IgD-negative memory B cell (primary cell): ENCODE measurements at regions not wholly inside any gene's neighbourhood (a gene's known extent, or its start where the extent isn't known, plus 50 kb on each side); places are given as distances from the start of the nearest gene placed in this dataset.

Source experiments
- H3K27ac Mint-ChIP-seq, 3 donors: one replicate each; pipeline ENCODE4 v1.8.0; 2020 to 2022; ENCODE audit warnings: mild to moderate bottlenecking in 3 of 3, mixed read lengths in 3 of 3, moderate library complexity in 1 of 3
- H3K27me3 Mint-ChIP-seq: one replicate; pipeline ENCODE4 v1.8.0; 2021; ENCODE audit warnings: mixed read lengths
- H3K36me3 Mint-ChIP-seq: one replicate; pipeline ENCODE4 v1.8.0; 2020; ENCODE audit warnings: mild to moderate bottlenecking, mixed read lengths
- H3K4me1 Mint-ChIP-seq, 3 donors: one replicate each; pipeline ENCODE4 v1.8.0; 2020 to 2022; ENCODE audit warnings: mixed read lengths in 3 of 3, mild to moderate bottlenecking in 1 of 3
- H3K4me3 Mint-ChIP-seq, 4 donors: one replicate each; pipeline ENCODE4 v1.8.0; 2020 to 2022; ENCODE audit warnings: mild to moderate bottlenecking in 4 of 4, mixed read lengths in 4 of 4, moderate library complexity in 3 of 4
- H3K9me3 Mint-ChIP-seq, 3 donors: one replicate each; pipeline ENCODE4 v1.8.0; 2020 to 2021; ENCODE audit warnings: mixed read lengths in 3 of 3, mild to moderate bottlenecking in 1 of 3

DNA sequence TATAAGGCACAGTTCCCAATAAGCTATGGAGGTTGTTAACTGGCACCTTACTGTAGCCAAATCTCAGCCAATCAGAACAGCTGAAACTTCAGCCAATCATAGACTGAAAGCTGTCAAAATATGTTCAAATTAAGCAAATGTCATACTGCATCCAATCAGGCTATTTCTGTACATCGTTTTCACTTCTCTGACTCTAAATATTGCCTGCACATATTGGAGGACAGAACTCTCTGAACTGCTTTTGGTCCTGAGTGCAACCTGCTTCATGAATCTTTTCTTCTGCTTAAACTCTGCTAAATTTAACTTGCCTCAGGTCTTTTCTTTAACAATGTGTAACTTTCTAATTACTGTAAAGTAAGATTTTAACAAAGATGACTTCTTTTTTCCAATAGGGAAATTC is 1198.9 kb upstream of the PCDH7 start:
- no peak overlapping the region for H3K4me3 Mint-ChIP-seq
- no peaks in the 10 kb centered on the region for H3K4me1 Mint-ChIP-seq
- no peaks in the 10 kb centered on the region for H3K36me3 Mint-ChIP-seq
- peaks cover 4 to 8% (median 5%) of the 10 kb centered on the region in 3 donors for H3K9me3 Mint-ChIP-seq
- no peaks in the 10 kb centered on the region for H3K27me3 Mint-ChIP-seq
- H3K27ac Mint-ChIP-seq: no peak overlapping the region

GRCh38 chr4:29536745-29537144 is 1183.4 kb upstream of the PCDH7 start:
- H3K27me3 Mint-ChIP-seq: no peaks in the 10 kb centered on the region
- no peak overlapping the region for H3K4me3 Mint-ChIP-seq
- H3K27ac Mint-ChIP-seq: no peak overlapping the region
- H3K4me1 Mint-ChIP-seq: no peaks in the 10 kb centered on the region
- no peaks in the 10 kb centered on the region for H3K36me3 Mint-ChIP-seq
- H3K9me3 Mint-ChIP-seq: peaks cover 3 to 4% (median 3%) of the 10 kb centered on the region in 3 donors

- H3K9me3 Mint-ChIP-seq: peaks cover 0 to 3% (median 2%) of the 10 kb centered on the region in 3 donors
- H3K36me3 Mint-ChIP-seq: no peaks in the 10 kb centered on the region
- H3K27me3 Mint-ChIP-seq: no peaks in the 10 kb centered on the region
- H3K27ac Mint-ChIP-seq: no peak overlapping the region
- no peak overlapping the region for H3K4me3 Mint-ChIP-seq
- no peaks in the 10 kb centered on the region for H3K4me1 Mint-ChIP-seq
These were observed 1181.1 kb upstream of the PCDH7 start for GRCh38 chr4:29538889-29539646.

DNA sequence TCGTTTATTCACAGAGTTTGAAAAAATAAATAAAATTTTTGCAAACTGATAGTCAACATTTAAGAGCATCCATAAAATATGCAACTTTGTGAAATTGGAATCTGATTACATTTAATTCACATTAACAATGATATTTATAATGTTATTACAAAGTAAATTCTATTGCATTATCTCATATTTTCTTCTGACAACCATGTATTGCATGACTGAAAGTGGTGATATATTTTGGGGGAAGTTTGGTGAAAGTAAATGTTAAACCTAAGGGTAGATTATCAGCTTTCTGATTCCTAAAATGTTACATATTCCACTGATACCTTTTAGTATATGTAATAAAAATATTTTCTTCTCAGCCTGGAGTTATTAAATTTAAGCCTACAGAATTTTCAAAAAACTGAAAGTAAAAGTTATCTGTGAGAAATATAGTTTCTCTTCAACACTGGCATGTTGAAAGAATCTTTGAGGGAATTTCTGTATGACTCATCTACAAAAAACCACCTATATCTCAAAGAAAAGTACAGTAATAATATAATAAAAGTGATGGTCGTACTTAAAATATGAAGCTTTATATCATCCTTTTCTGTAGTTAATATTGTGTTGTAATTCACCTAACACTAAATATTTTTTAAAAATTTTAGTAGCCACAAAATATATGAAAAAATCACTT is 1179.6 kb upstream of the PCDH7 start:
- Mint-ChIP-seq H3K4me1 (no peaks in the 10 kb centered on the region), H3K4me3 (no peak overlapping the region), H3K27me3 (no peaks in the 10 kb centered on the region), H3K36me3 (no peaks in the 10 kb centered on the region), H3K27ac (no peak overlapping the region), H3K9me3 (peaks cover 0 to 3% (median 2%) of the 10 kb centered on the region in 3 donors)

DNA sequence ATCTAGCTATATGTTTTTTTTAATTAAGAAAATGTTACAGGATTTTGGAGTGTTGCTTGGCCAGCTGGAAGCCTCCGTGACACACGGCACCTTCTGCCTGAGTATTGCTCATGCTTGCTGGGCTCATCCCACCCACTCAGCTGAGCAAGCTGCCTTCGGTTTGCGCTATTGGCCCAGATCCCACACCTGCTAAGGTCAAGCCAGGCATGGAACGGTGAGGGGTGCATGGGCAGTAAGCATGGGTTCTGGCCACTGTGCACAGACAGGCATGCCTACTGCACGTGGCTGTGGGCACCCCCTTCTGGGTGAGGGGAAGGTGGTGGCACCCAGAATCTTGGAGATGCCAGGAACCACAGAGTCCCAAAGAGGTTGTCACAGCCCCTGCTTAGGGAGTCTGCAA is 1178.4 kb upstream of the PCDH7 start:
- Mint-ChIP-seq H3K27ac (no peak overlapping the region), H3K4me1 (no peaks in the 10 kb centered on the region), H3K4me3 (no peak overlapping the region), H3K36me3 (no peaks in the 10 kb centered on the region), H3K27me3 (no peaks in the 10 kb centered on the region), H3K9me3 (peaks cover 0 to 3% (median under 1%) of the 10 kb centered on the region in 3 donors)

GRCh38 chr4:29549342-29549741 is 1170.8 kb upstream of the PCDH7 start:
- no peaks in the 10 kb centered on the region for H3K27me3 Mint-ChIP-seq
- no peak overlapping the region for H3K27ac Mint-ChIP-seq
- H3K36me3 Mint-ChIP-seq: no peaks in the 10 kb centered on the region
- H3K4me3 Mint-ChIP-seq: no peak overlapping the region
- no peaks in the 10 kb centered on the region for H3K4me1 Mint-ChIP-seq
- H3K9me3 Mint-ChIP-seq: peaks cover 0 to 9% (median 2%) of the 10 kb centered on the region in 3 donors

DNA sequence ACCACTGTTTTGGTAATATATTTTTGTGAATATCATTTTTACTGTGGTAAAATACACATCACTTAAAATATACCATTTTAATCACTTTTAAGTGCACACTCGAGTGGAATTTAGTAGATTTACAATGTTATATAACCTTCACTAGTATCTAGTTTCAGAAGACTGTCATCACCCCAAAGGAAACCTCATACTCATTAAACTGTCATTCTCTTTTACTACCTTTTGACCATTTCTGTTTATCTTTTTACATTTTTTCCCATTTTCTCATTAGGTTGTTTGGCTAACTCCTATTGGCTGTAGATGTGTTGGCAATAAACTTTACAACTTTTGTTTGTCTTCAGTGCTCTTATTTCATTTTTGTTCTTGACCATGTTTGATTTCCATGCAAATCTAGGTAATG is 1168.3 kb upstream of the PCDH7 start:
- Mint-ChIP-seq H3K4me1 (no peaks in the 10 kb centered on the region), H3K27me3 (no peaks in the 10 kb centered on the region), H3K9me3 (peaks cover 1 to 9% (median 2%) of the 10 kb centered on the region in 3 donors), H3K36me3 (no peaks in the 10 kb centered on the region), H3K4me3 (no peak overlapping the region), H3K27ac (no peak overlapping the region)

DNA sequence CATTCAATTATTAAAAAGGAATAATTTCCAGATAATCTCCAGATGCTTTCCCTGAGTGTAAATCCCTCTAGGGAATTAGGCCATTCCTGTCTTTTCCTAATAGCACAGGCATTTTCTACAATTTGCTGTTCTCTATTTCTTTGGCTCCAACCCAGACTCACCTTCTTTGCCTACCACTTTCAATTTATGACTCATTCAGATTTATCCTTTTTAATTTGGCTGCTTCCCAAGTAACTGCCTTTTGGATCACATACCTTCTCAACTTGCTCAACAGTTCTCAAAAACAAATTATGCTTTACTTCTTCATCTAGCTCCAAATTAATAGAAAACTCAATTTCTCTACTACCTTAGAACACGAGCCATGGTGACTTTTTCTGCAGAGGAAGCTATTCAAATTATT is 1166.3 kb upstream of the PCDH7 start:
- Mint-ChIP-seq H3K4me1 (no peaks in the 10 kb centered on the region), H3K27me3 (no peaks in the 10 kb centered on the region), H3K4me3 (no peak overlapping the region), H3K9me3 (peaks cover under 1 to 2% (median 1%) of the 10 kb centered on the region in 3 donors), H3K27ac (no peak overlapping the region), H3K36me3 (no peaks in the 10 kb centered on the region)

- no peak overlapping the region for H3K4me3 Mint-ChIP-seq
- H3K9me3 Mint-ChIP-seq: peaks cover 0 to 4% (median 0%) of the 10 kb centered on the region in 3 donors
These were observed 1161.4 kb upstream of the PCDH7 start for GRCh38 chr4:29558789-29559188.

DNA sequence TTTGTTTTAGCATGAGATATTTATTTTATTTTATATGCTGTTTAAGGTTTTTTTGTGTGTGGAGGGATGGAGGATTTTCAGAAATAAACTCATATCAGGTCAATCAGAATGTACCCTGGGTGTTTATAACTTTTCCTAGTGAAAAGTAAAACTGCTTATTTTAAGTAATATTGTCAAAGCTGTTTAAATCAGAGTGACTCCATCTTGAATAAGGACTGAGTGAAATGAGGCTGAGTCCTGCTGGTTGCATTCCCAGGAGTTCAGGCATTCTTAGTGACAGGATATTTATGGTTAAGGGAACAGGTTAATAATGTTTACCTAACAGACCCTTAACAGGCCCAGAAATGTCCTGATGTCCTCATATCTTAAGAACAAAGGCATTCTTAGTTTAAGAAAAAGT is 1160.9 kb upstream of the PCDH7 start:
- Mint-ChIP-seq H3K4me1 (no peaks in the 10 kb centered on the region), H3K9me3 (peaks cover 0 to 4% (median 0%) of the 10 kb centered on the region in 3 donors), H3K27me3 (no peaks in the 10 kb centered on the region), H3K27ac (no peak overlapping the region), H3K36me3 (no peaks in the 10 kb centered on the region), H3K4me3 (no peak overlapping the region)

More at GRCh38 chr4:29558789-29559188, 1161.4 kb upstream of the PCDH7 start:
- H3K36me3 Mint-ChIP-seq: no peaks in the 10 kb centered on the region
- H3K4me1 Mint-ChIP-seq: no peaks in the 10 kb centered on the region
- H3K27me3 Mint-ChIP-seq: no peaks in the 10 kb centered on the region
- H3K27ac Mint-ChIP-seq: no peak overlapping the region

DNA sequence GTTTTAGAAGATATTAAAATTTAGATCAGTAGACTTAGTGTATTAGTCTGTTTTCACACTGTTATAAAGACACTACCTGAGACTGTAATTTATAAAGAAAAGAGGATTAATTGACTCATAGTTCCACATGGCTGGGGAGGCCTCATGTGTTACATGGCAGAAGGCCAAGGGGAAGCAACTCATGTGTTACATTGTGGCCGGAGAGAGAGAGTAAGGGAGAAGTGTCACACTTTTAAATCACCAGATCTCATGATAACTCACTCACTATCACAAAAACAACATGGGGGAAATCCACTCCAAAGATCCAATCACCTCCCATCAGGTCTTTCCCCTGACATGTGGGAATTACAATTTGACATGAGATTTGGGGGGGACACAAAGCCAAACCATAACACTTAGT is 1159.7 kb upstream of the PCDH7 start:
- Mint-ChIP-seq H3K27me3 (no peaks in the 10 kb centered on the region), H3K27ac (no peak overlapping the region), H3K4me1 (no peaks in the 10 kb centered on the region), H3K9me3 (peaks cover 0 to 2% (median 2%) of the 10 kb centered on the region in 3 donors), H3K36me3 (no peaks in the 10 kb centered on the region), H3K4me3 (no peak overlapping the region)

- no peak overlapping the region for H3K27ac Mint-ChIP-seq
- no peak overlapping the region for H3K4me3 Mint-ChIP-seq
- H3K27me3 Mint-ChIP-seq: no peaks in the 10 kb centered on the region
- H3K4me1 Mint-ChIP-seq: no peaks in the 10 kb centered on the region
- no peaks in the 10 kb centered on the region for H3K36me3 Mint-ChIP-seq
- H3K9me3 Mint-ChIP-seq: peaks cover 0 to 2% (median 2%) of the 10 kb centered on the region in 3 donors
These were observed 1154.9 kb upstream of the PCDH7 start for GRCh38 chr4:29565256-29565655.

DNA sequence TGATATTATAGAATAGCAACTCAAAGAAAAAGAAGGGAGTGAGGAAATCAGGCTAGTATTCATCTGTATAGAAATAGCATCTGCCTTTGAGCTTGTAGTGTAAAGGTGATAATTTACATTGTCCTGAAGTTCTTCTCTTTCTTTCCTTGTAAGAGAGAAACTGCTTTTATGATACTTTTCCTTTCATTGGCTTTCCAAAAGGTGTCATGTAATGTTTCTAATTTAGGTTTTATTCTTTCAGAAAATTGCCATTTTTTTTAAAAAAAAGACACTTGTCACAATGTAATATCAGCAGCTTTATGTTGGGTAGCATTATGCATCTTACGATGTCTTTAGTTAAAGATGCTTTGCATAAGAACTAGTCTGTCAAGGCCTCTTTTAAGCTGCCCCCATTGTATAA is 1153.8 kb upstream of the PCDH7 start:
- peaks cover 0 to 2% (median 0%) of the 10 kb centered on the region in 3 donors for H3K9me3 Mint-ChIP-seq
- H3K4me3 Mint-ChIP-seq: no peak overlapping the region
- no peak overlapping the region for H3K27ac Mint-ChIP-seq
- no peaks in the 10 kb centered on the region for H3K36me3 Mint-ChIP-seq
- no peaks in the 10 kb centered on the region for H3K4me1 Mint-ChIP-seq
- H3K27me3 Mint-ChIP-seq: no peaks in the 10 kb centered on the region

- Mint-ChIP-seq H3K4me3 (no peak overlapping the region), H3K9me3 (peaks cover 2 to 3% (median 2%) of the 10 kb centered on the region in 3 donors), H3K36me3 (no peaks in the 10 kb centered on the region), H3K27me3 (no peaks in the 10 kb centered on the region), H3K4me1 (no peaks in the 10 kb centered on the region), H3K27ac (no peak overlapping the region)
These were observed 1148.8 kb upstream of the PCDH7 start for GRCh38 chr4:29571322-29571721.

DNA sequence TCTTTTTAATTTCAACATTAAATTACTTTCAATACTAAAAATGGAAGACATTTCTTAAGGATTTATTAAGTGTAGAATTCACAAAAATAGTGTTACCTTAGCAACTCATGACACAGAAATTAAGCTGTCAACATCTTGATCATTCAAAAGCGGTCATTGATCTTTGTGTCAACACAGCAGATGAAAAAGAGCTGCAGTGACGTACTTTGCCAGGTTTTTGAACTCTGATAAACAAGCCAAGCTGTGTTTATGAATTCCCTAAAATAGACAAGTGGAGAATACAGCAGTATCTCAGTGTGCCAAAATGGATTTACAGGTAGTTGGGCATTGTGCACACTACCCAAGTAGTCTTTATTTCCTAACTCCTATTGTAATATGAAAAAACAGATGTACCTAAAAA is 1141.8 kb upstream of the PCDH7 start:
- H3K27ac Mint-ChIP-seq: no peak overlapping the region
- H3K4me3 Mint-ChIP-seq: no peak overlapping the region
- peaks cover 0 to 9% (median 3%) of the 10 kb centered on the region in 3 donors for H3K9me3 Mint-ChIP-seq

GRCh38 chr4:29581457-29581856 is 1138.7 kb upstream of the PCDH7 start:
- H3K4me3 Mint-ChIP-seq: no peak overlapping the region
- no peak overlapping the region for H3K27ac Mint-ChIP-seq
- H3K27me3 Mint-ChIP-seq: no peaks in the 10 kb centered on the region
- no peaks in the 10 kb centered on the region for H3K4me1 Mint-ChIP-seq
- H3K9me3 Mint-ChIP-seq: peaks cover 1 to 9% (median 2%) of the 10 kb centered on the region in 3 donors
- H3K36me3 Mint-ChIP-seq: no peaks in the 10 kb centered on the region

More for the DNA sequence above, 1141.8 kb upstream of the PCDH7 start:
- Mint-ChIP-seq H3K4me1 (no peaks in the 10 kb centered on the region), H3K27me3 (no peaks in the 10 kb centered on the region), H3K36me3 (no peaks in the 10 kb centered on the region)
